ENCODE measurements at regions not wholly inside any gene's neighbourhood (a gene's known extent, or its start where the extent isn't known, plus 50 kb on each side); places are given as distances from the start of the nearest gene placed in this dataset.

DNA sequence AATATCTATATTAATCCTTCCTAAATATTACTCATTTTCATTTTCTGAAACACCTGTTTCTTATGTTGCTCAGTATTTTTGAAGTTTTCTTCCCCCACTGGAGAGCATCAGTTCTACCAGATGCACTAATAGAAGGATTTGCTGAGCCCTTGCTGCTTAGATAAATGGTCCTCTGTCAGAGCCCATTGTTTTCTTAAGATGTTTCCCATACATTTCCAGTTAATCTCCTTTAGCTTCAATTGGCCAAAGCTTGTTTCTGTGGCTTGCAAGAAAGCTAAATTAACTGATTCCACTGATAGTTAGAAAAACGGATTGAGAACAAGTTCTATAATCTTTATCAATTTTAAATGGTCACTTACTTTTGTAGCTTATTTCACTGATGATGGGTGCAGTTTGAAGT lies 1425.5 kb downstream of the PCDH18 start:
- TF ChIP-seq, protein P1, sequence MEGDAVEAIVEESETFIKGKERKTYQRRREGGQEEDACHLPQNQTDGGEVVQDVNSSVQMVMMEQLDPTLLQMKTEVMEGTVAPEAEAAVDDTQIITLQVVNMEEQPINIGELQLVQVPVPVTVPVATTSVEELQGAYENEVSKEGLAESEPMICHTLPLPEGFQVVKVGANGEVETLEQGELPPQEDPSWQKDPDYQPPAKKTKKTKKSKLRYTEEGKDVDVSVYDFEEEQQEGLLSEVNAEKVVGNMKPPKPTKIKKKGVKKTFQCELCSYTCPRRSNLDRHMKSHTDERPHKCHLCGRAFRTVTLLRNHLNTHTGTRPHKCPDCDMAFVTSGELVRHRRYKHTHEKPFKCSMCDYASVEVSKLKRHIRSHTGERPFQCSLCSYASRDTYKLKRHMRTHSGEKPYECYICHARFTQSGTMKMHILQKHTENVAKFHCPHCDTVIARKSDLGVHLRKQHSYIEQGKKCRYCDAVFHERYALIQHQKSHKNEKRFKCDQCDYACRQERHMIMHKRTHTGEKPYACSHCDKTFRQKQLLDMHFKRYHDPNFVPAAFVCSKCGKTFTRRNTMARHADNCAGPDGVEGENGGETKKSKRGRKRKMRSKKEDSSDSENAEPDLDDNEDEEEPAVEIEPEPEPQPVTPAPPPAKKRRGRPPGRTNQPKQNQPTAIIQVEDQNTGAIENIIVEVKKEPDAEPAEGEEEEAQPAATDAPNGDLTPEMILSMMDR (IDR thresholded peaks at IDR 0.05), result no peak
- TF ChIP-seq EZH2 (IDR thresholded peaks at IDR 0.05), result no peak
- TF ChIP-seq EZH2phosphoT487 (IDR thresholded peaks at IDR 0.05), result peak; percentile 70
